ENCODE measurements at regions not wholly inside any gene's neighbourhood (a gene's known extent, or its start where the extent isn't known, plus 50 kb on each side); places are given as distances from the start of the nearest gene placed in this dataset.
A peak's percentile ranks its signal among the peaks of the same experiment; 100 is the strongest.

- FAIRE-seq (no peak), DNase-seq (ENCODE audit: insufficient read length, low spot score) (no peak)
Measured at GRCh38 chr5:42905827-42906226, 94.1 kb upstream of the SELENOP start.

DNA sequence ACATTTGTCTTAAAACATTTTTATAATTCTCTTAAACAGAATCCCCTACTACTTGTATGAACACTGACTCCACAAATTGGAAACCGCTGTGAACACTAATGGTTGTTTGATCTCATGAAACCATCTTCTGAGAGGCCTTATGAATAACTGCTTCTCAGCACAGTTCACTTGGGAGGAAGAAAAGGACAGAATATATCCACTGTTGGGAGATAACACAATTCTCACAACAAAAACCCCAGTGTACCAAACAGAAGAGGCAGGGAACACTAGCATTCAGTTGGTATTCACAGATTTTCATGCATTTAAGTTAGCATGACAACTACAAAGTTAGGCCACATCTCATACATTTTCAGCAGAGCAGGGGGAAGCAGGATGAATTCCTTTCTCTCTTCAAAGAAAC is 89.0 kb upstream of the SELENOP start:
- DNase-seq (ENCODE audit: insufficient read length, low spot score): no peak
- peak; percentile 46 for FAIRE-seq

- no peak for DNase-seq (ENCODE audit: insufficient read length, low spot score)
- no peak for FAIRE-seq
Measured at GRCh38 chr5:42898760-42899159, 87.1 kb upstream of the SELENOP start.

DNA sequence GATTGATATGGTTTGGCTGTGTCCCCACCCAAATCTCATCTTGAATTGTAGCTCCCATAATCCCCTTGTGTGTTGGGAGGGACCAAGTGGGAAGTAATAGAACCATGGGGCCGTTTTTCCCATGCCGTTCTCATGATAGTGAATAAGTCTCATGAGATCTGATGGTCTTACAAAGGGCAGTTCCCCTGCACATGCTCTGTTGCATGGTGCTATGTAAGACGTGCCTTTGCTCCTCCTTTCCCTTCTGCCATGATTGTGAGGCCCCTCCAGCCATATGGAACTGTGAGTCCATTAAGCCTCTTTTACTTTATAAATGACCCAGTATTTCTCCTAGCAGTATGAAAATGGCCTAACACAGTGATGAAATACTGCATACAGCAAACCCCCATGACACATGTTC is 84.8 kb upstream of the SELENOP start:
- DNase-seq (ENCODE audit: insufficient read length, low spot score): no peak
- FAIRE-seq: no peak

- FAIRE-seq (peak; percentile 31), DNase-seq (ENCODE audit: insufficient read length, low spot score) (no peak)
Measured at GRCh38 chr5:42894057-42894456, 82.4 kb upstream of the SELENOP start.

DNA sequence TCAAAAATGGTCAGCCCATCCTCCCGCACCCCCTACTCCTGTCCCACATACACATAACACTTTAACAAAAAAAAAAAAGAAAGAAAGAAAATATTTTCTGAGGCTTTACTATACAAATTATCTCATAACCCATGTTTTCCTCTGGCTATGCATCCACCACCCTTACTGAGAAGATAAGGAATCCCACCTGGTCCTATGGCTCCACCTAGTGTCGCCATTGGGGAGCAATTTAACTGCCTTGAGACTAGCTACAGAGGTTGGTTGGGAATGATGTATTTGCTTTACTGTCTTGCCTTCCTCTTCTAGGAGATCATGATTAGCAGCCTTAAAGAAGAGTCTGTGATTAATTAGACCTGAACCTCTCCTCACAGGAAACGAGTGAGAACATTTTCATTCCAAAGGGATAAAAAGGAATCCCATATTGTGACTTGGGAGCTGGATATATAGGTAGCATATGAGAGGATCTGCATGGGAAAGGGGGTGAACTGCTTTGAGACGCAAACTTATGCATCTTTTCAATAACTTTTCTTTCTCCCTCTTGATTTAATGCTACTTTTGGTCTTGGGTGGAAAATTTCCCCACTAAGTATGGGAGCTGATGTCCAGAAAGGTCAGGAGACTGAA is 77.7 kb upstream of the SELENOP start:
- FAIRE-seq: peak; percentile 51
- peak; percentile 89 for DNase-seq (ENCODE audit: insufficient read length, low spot score)

DNA sequence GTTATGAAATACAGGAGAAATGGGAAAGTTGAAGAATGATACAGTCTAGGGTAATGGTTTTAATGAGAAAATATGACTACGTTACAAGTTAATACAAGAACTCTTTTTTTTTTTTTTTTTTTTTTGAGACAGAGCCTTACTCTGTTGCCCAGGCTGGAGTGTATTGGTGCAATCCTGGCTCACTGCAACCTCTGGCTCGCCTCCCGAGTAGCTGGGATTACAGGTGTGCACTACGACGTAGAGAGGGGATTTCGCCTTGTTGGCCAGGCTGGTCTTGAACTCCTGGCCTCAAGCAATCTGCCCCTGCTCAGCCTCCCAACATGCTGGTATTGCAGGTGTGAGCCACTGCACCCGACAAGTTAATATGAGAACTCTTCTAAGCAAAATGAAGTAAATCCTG is 77.1 kb upstream of the SELENOP start:
- FAIRE-seq: no peak

DNA sequence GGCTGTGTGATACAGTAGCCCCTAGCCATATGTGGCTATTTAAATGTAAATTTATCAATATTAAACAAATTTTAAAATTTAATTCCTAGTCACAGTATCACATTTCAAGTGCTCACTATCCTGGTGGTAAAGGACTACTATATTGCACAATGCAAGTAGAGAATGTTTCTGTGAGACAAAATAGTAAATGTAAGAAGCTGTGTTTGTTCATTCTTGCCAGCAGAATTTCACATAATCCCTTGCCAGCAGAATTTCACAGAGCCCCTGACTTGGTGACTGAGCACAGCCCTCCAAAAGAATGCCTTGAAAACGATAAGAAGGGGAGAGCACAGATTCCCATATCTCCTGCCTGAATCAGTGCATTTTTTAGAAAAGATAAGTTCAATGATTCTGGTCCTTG is 75.9 kb upstream of the SELENOP start:
- FAIRE-seq (no peak), DNase-seq (ENCODE audit: insufficient read length, low spot score) (no peak)

More for the DNA sequence above, 77.1 kb upstream of the SELENOP start:
- no peak for DNase-seq (ENCODE audit: insufficient read length, low spot score)

DNA sequence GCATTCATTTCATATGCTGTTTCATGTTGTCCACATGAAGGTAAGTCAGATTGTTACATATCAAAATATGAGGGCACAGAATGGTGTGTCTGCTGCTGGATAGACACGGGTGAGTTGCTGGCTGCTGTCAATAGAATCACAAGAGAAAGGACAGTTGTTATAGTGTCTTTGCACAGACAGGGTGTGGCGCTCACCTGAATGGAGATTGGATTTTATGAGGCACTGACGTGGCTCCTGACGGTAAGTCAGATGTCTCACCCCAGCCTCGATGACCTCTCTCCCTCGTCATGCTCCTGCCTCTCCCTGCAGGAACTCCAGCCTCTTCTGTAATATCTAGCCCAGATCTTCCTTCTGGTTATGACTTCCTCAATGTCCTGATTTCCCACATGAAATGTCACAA is 75.4 kb upstream of the SELENOP start:
- DNase-seq (ENCODE audit: insufficient read length, low spot score) (no peak), FAIRE-seq (no peak)

GRCh38 chr5:42886635-42887034 is 74.9 kb upstream of the SELENOP start:
- FAIRE-seq: no peak

DNA sequence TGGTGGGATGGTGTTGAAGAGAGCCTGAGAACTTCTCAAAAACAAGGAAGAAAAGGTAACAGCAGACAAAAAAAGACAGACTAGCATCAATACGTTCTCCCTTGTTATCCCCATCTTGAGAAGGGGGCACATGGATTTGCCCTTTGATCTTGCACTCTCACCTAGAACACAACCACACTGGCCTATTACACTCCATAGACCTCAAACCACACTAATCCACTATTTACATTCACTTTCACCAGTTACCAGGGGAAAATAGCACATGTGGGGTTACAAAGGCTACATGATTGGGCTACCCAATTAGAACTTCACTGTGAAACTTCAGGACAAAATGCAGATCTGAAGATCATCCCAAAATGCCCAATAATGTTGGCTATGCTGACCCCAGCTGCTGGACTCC is 72.6 kb upstream of the SELENOP start:
- FAIRE-seq (no peak), DNase-seq (ENCODE audit: insufficient read length, low spot score) (no peak)

More at GRCh38 chr5:42886635-42887034, 74.9 kb upstream of the SELENOP start:
- DNase-seq (ENCODE audit: insufficient read length, low spot score): no peak

- no peak for DNase-seq (ENCODE audit: insufficient read length, low spot score)
- FAIRE-seq: no peak
Measured at GRCh38 chr5:42881416-42882117, 69.9 kb upstream of the SELENOP start.

DNA sequence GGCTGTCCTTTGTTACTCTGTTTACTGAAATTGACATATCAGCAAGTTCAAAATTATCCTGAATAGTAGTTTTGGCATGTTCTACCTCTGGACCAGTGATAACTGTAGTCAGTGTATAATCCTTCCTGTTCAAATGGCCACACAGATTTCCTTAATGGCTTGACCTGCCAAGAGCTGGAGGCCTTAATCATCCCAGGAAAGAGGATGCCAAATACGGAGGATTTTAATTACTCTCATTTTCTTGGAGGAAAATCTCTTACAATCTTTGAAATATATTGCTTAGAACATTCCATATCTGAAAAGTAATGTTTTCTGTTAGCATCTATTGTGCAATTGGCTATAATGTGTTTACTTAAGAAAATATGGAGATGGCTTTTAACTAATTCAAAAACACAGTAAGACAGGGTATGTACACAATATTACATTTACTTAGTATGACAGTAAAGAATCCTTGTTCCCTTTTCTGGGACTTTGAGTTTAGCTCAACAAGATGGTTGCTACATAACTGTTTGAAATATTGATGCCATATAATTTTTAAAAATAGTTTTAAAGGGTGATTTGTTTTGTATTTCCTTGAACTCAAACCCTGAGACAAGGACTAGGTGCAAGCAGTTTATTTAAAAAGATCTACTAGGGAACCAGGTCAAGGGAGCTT is 68.9 kb upstream of the SELENOP start:
- FAIRE-seq: no peak
- DNase-seq (ENCODE audit: insufficient read length, low spot score): no peak

GRCh38 chr5:42879291-42879690 is 67.6 kb upstream of the SELENOP start:
- DNase-seq (ENCODE audit: insufficient read length, low spot score) (no peak), FAIRE-seq (no peak)

GRCh38 chr5:42878550-42878949 is 66.9 kb upstream of the SELENOP start:
- DNase-seq (ENCODE audit: insufficient read length, low spot score) (no peak), FAIRE-seq (no peak)

- FAIRE-seq (no peak), DNase-seq (ENCODE audit: insufficient read length, low spot score) (no peak)
Measured at GRCh38 chr5:42878041-42878440, 66.3 kb upstream of the SELENOP start.

DNA sequence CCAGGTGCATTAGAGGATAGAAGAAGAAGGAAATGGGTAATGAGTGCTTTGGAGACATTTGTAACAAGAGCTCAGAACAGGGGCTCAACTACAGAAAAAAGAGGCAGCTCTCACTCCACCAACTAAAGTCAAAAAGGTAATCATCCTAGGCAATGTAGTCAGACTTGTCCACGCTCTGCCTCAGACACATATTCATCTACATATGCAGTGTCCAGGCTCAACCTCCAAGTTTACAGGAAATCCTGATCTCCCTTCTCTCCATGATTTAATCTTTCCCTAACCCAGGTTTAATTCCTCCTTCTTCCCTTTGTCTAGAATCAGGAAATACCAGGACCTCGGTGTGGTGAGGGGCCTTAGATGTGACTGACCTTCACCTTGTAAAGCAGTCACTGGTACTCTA is 65.7 kb upstream of the SELENOP start:
- DNase-seq (ENCODE audit: insufficient read length, low spot score): no peak

DNA sequence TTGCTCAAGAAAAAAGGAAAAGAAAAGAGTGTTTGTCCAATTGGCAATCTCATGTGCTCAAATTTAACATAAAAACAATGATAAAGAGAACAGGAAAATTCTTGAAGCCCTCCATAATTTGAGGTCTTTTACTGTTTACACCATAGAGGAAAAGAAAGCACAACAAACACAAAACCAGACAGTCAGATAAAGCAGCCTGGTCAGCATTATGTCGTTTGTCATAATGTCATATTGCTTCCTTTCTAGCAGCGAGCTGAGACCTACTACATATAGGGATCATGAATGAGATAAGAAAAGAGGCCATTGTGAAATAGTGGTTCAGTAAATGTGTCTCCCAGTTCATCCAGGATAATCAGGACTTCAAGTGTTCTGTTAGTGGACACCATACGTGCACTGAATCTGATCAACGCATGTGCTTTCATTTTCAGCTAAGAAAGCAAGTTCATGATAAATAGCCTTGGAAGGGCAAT is 64.7 kb upstream of the SELENOP start:
- DNase-seq (ENCODE audit: insufficient read length, low spot score) (peak; percentile 10), FAIRE-seq (no peak)

More for the DNA sequence above, 65.7 kb upstream of the SELENOP start:
- FAIRE-seq: no peak

GRCh38 chr5:42875785-42876374 is 64.2 kb upstream of the SELENOP start:
- DNase-seq (ENCODE audit: insufficient read length, low spot score) (no peak), FAIRE-seq (no peak)

- FAIRE-seq (no peak), DNase-seq (ENCODE audit: insufficient read length, low spot score) (no peak)
Measured at GRCh38 chr5:42875211-42875610, 63.5 kb upstream of the SELENOP start.

DNA sequence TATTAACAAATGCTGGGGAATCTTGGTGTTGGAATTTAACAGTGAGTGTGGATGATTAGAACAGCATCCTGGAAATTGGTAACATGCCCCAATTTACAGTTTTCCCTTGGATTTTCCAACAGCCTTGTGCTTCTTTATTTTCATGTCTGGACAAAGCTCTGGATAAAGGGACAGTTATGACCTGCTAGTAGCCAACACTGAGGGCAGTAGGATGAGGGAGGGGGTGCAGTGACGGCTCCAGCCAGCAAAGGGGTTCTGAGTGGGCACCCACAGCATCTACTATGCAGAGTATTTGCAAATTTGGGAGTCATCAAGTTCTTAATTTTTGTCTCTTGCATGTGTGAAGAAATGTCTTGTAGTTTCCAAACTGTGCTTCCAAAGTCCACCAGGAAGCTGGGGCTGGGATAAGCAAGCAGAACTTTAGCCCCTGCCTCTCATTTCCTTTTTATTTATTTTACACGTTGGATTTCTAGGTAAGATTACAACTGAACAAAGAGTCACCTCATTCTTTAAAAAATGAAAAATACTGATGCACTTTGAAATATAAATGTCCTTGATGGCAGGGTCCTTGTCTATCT is 63.0 kb upstream of the SELENOP start:
- DNase-seq (ENCODE audit: insufficient read length, low spot score) (no peak), FAIRE-seq (no peak)

Measured in HTR-8/SVneo (cell line).